ENCODE measurements at regions not wholly inside any gene's neighbourhood (a gene's known extent, or its start where the extent isn't known, plus 50 kb on each side); places are given as distances from the start of the nearest gene placed in this dataset.

DNA sequence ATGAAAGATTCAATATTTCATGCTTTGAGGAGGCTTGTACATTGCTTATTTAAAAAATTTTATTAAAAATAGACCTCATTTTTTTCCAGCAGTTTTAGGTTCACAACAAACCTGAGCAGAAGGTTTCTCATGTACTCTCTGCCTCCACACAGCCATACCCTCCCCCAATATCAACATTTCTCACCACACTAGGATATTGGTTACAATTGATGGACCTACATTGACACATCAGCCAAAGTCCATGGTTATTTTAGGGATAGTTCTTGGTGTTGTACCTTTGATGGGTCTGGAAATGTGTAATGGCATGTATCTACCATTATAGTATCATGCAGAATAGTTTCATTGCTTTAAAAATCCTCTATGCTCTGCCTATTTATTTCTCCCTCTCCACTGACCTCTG, 611.0 kb downstream of the KCTD8 start (continued):
- TF ChIP-seq, protein P1, sequence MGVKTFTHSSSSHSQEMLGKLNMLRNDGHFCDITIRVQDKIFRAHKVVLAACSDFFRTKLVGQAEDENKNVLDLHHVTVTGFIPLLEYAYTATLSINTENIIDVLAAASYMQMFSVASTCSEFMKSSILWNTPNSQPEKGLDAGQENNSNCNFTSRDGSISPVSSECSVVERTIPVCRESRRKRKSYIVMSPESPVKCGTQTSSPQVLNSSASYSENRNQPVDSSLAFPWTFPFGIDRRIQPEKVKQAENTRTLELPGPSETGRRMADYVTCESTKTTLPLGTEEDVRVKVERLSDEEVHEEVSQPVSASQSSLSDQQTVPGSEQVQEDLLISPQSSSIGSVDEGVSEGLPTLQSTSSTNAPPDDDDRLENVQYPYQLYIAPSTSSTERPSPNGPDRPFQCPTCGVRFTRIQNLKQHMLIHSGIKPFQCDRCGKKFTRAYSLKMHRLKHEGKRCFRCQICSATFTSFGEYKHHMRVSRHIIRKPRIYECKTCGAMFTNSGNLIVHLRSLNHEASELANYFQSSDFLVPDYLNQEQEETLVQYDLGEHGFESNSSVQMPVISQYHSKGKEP (tag by site-specific recombination; IDR thresholded peaks at IDR 0.05), result no peak
- TF ChIP-seq, protein P2, sequence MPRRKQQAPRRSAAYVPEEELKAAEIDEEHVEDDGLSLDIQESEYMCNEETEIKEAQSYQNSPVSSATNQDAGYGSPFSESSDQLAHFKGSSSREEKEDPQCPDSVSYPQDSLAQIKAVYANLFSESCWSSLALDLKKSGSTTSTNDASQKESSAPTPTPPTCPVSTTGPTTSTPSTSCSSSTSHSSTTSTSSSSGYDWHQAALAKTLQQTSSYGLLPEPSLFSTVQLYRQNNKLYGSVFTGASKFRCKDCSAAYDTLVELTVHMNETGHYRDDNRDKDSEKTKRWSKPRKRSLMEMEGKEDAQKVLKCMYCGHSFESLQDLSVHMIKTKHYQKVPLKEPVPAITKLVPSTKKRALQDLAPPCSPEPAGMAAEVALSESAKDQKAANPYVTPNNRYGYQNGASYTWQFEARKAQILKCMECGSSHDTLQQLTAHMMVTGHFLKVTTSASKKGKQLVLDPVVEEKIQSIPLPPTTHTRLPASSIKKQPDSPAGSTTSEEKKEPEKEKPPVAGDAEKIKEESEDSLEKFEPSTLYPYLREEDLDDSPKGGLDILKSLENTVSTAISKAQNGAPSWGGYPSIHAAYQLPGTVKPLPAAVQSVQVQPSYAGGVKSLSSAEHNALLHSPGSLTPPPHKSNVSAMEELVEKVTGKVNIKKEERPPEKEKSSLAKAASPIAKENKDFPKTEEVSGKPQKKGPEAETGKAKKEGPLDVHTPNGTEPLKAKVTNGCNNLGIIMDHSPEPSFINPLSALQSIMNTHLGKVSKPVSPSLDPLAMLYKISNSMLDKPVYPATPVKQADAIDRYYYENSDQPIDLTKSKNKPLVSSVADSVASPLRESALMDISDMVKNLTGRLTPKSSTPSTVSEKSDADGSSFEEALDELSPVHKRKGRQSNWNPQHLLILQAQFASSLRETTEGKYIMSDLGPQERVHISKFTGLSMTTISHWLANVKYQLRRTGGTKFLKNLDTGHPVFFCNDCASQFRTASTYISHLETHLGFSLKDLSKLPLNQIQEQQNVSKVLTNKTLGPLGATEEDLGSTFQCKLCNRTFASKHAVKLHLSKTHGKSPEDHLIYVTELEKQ (tag by site-specific recombination; IDR thresholded peaks at IDR 0.05; ENCODE audit: borderline replicate concordance), result no peak
- TF ChIP-seq, protein P3, sequence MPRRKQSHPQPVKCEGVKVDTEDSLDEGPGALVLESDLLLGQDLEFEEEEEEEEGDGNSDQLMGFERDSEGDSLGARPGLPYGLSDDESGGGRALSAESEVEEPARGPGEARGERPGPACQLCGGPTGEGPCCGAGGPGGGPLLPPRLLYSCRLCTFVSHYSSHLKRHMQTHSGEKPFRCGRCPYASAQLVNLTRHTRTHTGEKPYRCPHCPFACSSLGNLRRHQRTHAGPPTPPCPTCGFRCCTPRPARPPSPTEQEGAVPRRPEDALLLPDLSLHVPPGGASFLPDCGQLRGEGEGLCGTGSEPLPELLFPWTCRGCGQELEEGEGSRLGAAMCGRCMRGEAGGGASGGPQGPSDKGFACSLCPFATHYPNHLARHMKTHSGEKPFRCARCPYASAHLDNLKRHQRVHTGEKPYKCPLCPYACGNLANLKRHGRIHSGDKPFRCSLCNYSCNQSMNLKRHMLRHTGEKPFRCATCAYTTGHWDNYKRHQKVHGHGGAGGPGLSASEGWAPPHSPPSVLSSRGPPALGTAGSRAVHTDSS (tag by site-specific recombination; IDR thresholded peaks at IDR 0.05), result no peak
- TF ChIP-seq ZNF221 (tag by site-specific recombination; IDR thresholded peaks at IDR 0.05; ENCODE audit: borderline replicate concordance) (no peak), PRDM1 (tag by site-specific recombination; IDR thresholded peaks at IDR 0.05) (no peak), ZNF354C (tag by site-specific recombination; IDR thresholded peaks at IDR 0.05; ENCODE audit: borderline replicate concordance, low read depth) (no peak)
- TF ChIP-seq, protein P4, sequence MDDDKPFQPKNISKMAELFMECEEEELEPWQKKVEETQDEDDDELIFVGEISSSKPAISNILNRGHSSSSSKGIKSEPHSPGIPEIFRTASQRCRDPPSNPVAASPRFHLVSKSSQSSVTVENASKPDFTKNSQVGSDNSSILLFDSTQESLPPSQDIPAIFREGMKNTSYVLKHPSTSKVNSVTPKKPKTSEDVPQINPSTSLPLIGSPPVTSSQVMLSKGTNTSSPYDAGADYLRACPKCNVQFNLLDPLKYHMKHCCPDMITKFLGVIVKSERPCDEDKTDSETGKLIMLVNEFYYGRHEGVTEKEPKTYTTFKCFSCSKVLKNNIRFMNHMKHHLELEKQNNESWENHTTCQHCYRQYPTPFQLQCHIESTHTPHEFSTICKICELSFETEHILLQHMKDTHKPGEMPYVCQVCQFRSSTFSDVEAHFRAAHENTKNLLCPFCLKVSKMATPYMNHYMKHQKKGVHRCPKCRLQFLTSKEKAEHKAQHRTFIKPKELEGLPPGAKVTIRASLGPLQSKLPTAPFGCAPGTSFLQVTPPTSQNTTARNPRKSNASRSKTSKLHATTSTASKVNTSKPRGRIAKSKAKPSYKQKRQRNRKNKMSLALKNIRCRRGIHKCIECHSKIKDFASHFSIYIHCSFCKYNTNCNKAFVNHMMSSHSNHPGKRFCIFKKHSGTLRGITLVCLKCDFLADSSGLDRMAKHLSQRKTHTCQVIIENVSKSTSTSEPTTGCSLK (tag by site-specific recombination; IDR thresholded peaks at IDR 0.05), result no peak
- TF ChIP-seq, protein P5, sequence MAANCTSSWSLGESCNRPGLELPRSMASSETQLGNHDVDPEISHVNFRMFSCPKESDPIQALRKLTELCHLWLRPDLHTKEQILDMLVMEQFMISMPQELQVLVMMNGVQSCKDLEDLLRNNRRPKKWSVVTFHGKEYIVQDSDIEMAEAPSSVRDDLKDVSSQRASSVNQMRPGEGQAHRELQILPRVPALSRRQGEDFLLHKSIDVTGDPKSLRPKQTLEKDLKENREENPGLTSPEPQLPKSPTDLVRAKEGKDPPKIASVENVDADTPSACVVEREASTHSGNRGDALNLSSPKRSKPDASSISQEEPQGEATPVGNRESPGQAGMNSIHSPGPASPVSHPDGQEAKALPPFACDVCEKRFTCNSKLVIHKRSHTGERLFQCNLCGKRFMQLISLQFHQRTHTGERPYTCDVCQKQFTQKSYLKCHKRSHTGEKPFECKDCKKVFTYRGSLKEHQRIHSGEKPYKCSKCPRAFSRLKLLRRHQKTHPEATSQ (tag by site-specific recombination; IDR thresholded peaks at IDR 0.05), result no peak

DNA sequence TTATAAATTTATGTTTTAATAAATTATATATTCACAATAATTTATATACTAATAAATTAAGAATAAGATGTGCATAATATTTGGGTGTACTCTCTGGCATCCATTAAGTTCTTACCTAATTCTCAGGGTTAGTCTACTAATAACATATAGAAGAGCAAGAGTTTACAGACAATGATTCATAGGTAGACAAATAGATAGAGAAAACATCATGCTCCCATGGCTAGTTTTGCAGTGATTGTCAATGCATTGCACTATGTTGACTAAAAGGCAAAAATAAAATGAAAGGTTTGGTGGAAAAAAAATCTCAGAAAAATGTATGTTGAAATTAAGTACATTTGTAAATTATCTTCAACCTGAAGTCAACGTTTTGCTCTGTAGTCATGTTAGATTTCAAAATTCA, 606.0 kb downstream of the KCTD8 start:
- Histone ChIP-seq H3K4me1 (ENCODE audit: control insufficient read depth, insufficient read depth, low read length) (no peaks in the 10 kb centered on the region), H3K27ac (ENCODE audit: extremely low read depth, low read depth, low read length) (no peak overlapping the region), H3K4me3 (ENCODE audit: low read depth, low read length) (no peak overlapping the region), H3K36me3 (ENCODE audit: control insufficient read depth in 2 of 2, insufficient read depth in 1 of 2, low read length in 2 of 2) (no peaks in the 10 kb centered on the region), H3K9me3 (ENCODE audit: control insufficient read depth, insufficient read depth, low read depth, low read length) (no peaks in the 10 kb centered on the region)
- POLR2A ChIA-PET, result no interaction called here
- no peak for TF ChIP-seq ZNF302 (tag by site-specific recombination; IDR thresholded peaks at IDR 0.05; ENCODE audit: low read depth)
- TF ChIP-seq ZNF423 (tag by site-specific recombination; IDR thresholded peaks at IDR 0.05), result no peak
- TF ChIP-seq, protein P6, sequence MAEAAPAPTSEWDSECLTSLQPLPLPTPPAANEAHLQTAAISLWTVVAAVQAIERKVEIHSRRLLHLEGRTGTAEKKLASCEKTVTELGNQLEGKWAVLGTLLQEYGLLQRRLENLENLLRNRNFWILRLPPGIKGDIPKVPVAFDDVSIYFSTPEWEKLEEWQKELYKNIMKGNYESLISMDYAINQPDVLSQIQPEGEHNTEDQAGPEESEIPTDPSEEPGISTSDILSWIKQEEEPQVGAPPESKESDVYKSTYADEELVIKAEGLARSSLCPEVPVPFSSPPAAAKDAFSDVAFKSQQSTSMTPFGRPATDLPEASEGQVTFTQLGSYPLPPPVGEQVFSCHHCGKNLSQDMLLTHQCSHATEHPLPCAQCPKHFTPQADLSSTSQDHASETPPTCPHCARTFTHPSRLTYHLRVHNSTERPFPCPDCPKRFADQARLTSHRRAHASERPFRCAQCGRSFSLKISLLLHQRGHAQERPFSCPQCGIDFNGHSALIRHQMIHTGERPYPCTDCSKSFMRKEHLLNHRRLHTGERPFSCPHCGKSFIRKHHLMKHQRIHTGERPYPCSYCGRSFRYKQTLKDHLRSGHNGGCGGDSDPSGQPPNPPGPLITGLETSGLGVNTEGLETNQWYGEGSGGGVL (tag by site-specific recombination; IDR thresholded peaks at IDR 0.05), result no peak
- TF ChIP-seq, protein P7, sequence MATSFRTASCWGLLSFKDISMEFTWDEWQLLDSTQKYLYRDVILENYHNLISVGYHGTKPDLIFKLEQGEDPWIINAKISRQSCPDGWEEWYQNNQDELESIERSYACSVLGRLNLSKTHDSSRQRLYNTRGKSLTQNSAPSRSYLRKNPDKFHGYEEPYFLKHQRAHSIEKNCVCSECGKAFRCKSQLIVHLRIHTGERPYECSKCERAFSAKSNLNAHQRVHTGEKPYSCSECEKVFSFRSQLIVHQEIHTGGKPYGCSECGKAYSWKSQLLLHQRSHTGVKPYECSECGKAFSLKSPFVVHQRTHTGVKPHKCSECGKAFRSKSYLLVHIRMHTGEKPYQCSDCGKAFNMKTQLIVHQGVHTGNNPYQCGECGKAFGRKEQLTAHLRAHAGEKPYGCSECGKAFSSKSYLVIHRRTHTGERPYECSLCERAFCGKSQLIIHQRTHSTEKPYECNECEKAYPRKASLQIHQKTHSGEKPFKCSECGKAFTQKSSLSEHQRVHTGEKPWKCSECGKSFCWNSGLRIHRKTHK (tag by site-specific recombination; IDR thresholded peaks at IDR 0.05), result no peak
- TF ChIP-seq GLIS1 (tag by site-specific recombination; IDR thresholded peaks at IDR 0.05), result no peak
- TF ChIP-seq ZNF391 (tag by site-specific recombination; IDR thresholded peaks at IDR 0.05; ENCODE audit: borderline replicate concordance, low read depth), result no peak
- no peak for TF ChIP-seq ZSCAN16 (tag by site-specific recombination; IDR thresholded peaks at IDR 0.05)
- no peak for TF ChIP-seq ZBTB21 (tag by site-specific recombination; IDR thresholded peaks at IDR 0.05)
- TF ChIP-seq ZNF626 (tag by site-specific recombination; IDR thresholded peaks at IDR 0.05), result no peak
- TF ChIP-seq ZNF174 (tag by site-specific recombination; IDR thresholded peaks at IDR 0.05), result no peak
- no peak for TF ChIP-seq SP2 (tag by site-specific recombination; IDR thresholded peaks at IDR 0.05)
- CTCF ChIA-PET, result no interaction called here
